GM12892 (cell line): ENCODE measurements at regions not wholly inside any gene's neighbourhood (a gene's known extent, or its start where the extent isn't known, plus 50 kb on each side); places are given as distances from the start of the nearest gene placed in this dataset.

ENCODE experiments used
- POLR2A ChIP-seq: IDR thresholded peaks from 2 replicates; pipeline ENCODE4 v1.6.1; 2011; ENCODE audit warnings: low read depth, low read length, control low read depth
- POLR2AphosphoS5 ChIP-seq: IDR thresholded peaks from 2 replicates; pipeline ENCODE4 v1.6.1; 2011; ENCODE audit warnings: low read depth, low read length, control low read depth
- TAF1 ChIP-seq: IDR thresholded peaks from 2 replicates; pipeline ENCODE4 v1.6.1; 2011; ENCODE audit warnings: low read depth, mild to moderate bottlenecking, control low read depth, low read length, borderline replicate concordance

DNA sequence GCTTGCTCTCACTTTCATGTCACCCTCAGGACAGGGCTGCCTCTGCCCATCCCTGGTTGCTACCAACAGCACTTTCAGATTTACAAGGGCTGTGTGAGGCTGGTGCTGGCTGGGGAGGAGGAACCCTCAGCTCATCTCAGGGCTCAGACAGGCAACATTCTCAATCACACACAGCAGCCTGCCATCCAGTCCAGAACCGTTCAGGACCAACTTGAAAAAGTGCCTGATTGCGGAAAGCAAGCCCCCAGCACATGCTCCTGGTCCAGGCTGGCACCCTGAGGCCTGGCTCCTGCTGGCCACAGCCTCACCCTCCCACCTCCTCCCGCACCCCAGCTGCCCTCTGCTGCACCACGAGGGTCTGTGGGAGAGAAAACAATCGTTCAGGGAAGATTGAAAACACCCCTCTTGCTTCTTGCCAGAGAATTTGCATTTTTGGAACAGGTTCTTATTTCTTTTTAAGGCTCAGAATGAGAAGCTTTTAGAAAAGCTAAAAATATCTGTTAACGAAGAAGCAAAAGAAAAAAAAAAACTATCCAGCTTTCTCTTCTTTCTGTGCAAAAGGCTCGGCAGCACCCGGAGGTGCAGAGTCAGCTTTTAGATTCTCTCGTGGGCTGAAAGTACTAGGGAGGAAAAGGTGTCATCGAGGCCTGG is 403.8 kb upstream of the ID2 start:
- TF ChIP-seq POLR2A, result no peak
- TF ChIP-seq TAF1, result no peak
- TF ChIP-seq POLR2AphosphoS5, result no peak
